ENCODE measurements at regions not wholly inside any gene's neighbourhood (a gene's known extent, or its start where the extent isn't known, plus 50 kb on each side); places are given as distances from the start of the nearest gene placed in this dataset.

DNA sequence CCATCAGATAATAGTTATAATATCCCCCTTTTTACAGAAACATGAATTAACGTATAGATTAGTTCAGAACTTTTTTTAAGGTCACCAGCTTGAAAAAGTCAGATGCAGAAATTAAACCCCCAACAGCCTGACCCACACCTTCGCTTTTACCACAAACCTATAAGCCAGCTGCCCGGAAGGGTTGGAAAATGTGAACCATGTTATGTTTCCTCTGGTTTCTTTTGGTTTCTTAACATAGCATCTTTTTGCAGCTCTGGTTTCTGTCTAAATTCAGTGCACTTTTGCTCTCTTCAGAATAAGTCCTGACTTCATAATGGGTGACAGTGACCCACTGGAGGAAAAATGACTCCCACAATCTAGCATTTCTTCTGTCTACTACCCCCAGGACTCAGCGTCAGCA lies 381.7 kb upstream of the DDX18 start:
- TF ChIP-seq CTCF (conservative IDR thresholded peaks at IDR 0.05), result no peak
- no peak for TF ChIP-seq ZFX (IDR thresholded peaks at IDR 0.05)

Measured in C4-2B (cell line).